ENCODE measurements at regions not wholly inside any gene's neighbourhood (a gene's known extent, or its start where the extent isn't known, plus 50 kb on each side); places are given as distances from the start of the nearest gene placed in this dataset.

DNA sequence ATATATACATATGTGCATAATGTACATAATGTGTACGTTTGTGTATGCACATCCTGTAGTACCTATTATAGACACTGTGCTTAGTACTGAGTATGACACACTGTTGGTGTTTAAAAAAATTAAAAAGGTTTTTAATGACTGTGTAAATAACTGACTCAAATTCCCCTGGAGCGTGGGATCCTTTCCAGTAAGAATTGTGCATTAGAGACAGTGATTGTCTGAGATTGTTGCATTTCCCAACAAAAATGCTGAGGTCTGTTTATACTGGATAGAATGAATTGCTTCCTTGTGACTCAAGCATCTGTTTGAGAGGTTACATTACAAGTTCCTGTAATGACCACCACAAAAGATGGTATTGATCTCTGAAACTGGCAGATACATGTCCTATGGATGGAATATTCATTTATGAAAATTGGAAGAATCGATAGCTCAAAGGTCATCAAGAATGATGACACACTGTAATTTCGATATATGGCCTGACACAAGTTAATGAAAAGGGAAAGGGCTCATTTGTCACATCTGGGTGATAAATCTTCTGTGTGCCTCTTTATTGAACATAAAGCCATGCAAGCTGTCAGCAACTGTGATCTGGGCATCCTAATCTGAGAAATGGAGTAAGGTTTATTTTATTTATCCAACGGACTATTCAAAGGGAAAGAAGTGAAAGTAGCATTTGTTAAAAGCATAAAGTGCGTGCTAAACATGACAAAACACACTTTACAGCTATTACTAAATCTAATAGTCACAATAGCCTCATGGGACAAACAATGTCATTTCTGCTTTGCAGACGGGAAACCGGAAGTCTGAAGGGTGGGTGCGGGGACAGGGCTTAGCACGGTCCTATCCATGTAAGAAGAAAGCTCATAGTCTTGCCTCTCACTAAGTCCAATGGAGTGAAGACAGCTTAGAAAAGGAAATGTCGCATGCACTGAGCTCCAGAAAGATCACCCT, 228.8 kb downstream of the CDH11 start:
- DNase-seq (ENCODE audit: low spot score): no peak

DNA sequence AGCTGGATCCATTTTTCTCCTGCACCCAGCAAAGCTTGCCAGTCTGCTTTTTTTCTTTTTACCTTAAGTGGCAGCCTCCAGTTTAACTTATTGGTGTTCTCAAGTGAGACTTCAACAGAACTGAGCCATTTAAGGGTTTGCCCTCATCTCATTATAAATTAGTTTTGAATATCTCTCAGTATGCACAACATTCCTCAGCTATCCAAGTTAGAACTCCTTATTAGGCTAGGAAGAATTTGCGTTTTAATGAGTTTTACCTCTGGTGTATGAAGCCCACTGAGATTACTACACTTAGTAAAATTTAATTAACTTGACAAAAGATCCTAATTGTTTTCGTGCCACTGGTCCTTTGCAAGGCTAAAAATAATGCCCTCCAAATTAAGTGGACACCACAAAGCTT, 232.4 kb downstream of the CDH11 start:
- no peak for DNase-seq (ENCODE audit: low spot score)

DNA sequence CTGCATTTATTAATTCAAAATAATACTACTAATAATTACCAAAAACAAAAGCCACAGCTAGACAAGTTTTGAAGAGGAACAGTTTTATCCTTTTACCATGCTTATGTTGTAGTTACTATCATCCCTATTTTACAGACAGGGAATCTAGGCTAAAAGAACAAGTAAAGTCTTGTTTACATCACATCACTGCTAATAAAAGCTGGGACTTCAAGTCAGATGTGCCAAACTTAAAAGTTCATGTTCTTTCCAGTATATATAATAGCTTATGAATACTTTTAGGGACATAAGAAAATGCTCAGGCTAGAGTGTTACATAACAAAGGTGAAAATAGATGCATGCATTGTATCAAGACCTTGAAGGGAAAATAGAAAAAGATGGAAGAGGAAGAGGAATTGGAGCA, 234.2 kb downstream of the CDH11 start:
- no peak for DNase-seq (ENCODE audit: low spot score)

DNA sequence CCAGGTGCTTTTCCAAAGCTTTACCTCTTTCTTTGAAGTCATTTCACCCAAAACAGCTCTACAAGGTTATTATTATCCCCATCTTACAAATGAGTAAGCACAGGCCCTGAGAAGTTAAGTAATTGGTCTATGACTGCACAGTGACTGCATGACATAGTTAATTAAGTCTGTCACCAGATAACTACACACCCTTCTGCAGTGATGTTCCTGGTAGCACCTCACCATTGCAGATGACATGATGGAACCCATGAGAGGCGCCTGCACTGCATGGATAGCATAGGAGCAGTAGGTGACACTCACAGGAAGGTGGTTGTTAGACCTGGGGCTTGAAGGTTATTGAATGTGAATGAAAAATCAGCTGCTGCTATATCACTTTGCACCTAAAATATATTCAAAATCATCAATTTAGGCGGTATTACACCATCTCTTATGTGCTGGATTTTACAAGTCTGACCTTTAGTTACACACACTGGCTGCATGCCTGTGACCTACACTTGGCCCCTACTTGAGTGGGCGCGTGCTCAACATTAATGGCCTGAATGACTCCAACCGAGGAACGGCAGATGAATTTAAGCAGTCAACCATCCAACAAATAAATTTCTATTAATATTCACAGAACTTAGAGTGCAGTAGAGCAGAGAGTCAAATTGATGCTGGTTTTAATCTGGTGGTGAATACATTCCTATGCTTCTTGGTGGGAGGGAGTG, 239.6 kb downstream of the CDH11 start:
- no peak for DNase-seq (ENCODE audit: low spot score)

DNA sequence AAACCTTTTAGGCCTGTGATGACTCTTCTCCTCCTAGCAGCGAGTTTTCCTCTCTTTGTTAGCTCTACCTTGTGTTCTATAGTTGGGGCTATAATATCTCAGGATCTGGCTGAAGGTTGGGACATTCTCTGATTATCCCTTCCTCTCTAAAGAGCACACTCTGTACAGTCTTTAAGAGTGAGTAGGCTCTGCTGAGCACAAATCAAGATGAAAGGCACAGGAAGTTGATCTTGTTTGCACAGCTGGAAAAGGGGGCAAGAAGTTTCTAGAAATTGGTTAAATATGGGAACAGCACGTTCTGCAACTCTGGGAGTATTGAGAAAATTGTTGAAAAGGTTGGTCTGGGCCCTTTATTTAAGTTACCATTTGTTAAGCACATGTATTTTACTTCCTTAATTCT, 240.9 kb downstream of the CDH11 start:
- no peak for DNase-seq (ENCODE audit: low spot score)

DNA sequence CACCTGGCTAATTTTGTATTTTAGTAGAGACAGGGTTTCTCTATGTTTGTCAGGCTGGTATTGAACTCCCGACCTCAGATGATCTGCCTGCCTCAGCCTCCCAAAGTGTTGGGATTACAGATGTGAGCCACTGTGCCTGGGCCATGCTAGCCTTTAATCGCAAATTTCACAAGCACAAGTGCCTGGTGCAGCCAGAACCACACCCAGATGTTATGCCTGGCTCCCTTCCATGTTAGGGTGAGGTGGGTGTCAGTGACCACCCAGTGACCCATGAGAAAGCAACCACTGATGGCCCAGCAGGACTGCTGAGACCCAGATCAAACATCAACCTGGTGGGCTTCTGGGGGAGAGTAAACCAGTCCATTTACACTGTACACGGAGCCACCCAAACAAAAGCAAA, 241.9 kb downstream of the CDH11 start:
- DNase-seq (ENCODE audit: low spot score): no peak

DNA sequence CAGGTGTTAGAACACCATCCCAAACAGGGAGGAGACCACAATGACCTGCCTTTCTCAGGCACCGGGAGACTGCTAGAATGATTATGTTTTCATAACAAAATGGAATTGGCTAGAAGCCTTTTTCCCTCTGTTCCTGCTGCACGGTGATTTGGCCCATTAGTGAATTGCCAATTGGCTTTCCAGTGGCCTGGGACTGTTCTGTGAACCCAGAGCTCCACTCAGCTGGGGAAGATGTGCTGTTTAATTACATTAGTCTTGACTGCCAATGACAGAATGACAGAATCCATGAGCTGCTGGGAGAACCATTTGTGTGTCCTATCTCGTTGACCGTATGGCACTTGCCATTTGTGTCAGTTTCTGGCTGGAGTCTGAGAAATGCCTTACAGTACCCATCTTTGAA, 242.9 kb downstream of the CDH11 start:
- no peak for DNase-seq (ENCODE audit: low spot score)

DNA sequence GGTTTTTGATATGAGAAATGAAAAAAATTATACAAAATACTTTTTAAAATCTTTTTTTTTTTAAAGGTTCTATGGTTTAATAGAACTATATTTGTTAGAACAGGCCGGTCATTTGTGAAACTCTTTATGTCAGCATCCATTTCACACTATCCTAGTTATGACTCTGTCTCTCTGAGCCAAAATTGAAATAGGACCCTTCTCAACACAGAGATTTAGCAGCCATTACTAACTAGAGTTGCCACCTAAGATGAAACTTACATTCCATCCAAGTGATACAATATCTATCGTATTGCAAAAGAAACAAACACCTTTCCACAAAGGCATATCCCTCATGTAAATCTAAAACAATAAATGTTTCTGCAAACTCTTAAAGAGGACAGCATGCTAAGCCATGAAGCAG, 249.8 kb downstream of the CDH11 start:
- DNase-seq (ENCODE audit: low spot score): no peak

DNA sequence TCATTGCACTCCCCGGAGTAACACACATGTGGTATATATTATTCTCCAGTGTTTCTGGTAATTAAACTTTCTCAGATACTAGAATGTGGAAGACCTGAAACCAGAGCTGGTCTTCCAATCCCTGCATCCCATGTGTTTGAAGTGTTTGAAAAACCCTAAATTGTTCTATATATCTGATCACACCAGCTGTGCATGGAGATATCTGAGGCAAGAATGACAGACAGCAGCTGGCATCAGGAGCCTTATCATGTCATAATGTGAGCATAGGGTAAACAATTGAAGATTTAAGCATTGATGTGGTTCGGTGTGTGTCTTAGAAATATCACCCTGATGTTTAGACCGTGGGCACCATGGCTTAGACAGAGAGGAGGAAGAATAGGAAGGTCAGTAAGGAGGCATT, 251.0 kb downstream of the CDH11 start:
- DNase-seq (ENCODE audit: low spot score): no peak

DNA sequence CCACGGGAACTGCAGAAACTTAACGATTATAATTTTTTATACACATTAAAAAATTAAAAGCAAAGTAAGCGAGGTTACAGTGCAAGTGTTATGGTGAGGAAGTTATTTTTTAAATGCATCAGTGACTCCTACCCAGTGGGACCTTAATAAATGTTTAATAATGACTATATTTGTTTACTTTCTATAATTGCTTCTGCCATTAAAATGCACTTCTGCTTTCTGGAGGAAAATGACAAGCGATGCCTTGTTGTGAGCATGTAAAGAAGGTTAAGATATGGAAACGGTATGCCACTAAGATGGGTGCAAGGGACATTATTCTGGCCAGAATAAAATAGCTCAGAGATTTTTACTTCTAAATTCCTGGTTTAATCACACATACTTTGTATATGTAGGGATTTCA, 252.1 kb downstream of the CDH11 start:
- no peak for DNase-seq (ENCODE audit: low spot score)

DNA sequence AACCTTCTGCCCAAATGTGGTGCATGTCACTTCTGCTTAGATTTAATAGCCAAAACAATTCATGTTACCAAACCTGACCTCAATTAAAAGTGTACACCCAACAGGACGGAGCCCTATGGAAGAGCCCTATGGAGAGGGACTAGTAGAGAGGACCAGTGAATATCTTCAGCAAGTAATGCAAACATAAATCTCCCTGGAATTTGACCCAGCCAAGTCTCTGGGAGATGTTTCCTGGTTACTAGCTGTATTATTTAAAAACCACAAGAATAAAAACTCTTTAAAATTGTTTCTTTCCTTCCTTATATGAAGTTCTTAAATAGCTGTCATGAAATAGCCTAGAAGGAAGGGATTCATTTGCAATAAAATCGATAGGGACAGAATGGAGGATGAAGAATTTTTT, 255.8 kb downstream of the CDH11 start:
- DNase-seq (ENCODE audit: low spot score): no peak

DNA sequence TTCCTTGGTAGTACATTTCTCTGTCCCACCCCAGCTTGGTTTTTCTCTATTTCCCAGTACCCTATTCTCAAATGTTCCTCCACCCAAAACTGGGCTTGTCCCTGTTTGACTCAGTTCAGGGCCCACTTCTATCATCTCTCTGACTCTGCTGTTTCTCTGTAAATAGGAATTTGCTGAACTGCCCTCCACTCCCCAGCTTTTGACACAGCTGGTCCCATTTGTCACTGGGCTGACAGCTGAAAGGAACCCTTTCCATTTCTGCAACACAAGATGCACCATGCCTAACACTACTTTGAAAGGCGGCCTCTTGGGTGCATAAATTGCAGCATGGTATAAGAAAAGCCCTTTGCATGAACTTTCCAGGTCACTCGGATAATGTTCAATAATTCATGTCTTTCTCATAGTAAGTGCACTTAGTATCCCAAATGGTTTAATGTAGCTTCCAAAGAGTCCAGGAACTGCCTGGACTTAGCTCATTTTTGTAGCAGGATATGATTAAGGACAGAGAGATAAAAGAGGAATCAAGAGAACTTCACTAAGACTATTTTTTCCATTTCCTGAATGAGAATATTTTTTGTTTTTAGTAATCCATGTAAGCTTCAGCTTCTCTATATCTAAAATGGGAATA, 256.7 kb downstream of the CDH11 start:
- no peak for DNase-seq (ENCODE audit: low spot score)

DNA sequence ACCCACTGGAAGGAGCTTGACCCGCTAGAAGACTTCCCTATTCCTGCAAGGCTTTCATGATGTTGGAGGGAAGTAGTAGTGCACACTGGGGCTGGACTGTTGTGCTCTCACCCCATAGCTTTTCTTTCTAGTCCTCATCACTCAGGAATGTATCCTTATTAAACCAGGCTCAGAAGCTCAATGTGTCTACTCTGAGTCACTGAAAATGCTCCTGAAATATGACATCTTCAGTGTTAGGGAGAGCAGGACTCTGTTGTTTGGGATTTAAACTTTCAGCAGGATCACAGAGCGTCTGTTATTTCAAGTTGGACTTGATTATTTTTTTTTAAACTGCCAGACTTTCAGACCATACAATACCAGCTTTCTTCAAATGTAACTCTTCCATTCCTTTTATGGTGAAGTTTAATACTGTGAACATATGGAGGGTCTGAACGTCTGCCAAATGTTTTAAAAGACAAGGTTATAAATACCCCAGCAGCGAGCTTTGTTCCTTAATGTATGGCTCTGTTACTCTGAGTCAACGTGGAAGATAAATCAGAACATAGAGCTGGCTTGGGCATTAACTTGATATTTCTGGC, 257.5 kb downstream of the CDH11 start:
- DNase-seq (ENCODE audit: low spot score): no peak

DNA sequence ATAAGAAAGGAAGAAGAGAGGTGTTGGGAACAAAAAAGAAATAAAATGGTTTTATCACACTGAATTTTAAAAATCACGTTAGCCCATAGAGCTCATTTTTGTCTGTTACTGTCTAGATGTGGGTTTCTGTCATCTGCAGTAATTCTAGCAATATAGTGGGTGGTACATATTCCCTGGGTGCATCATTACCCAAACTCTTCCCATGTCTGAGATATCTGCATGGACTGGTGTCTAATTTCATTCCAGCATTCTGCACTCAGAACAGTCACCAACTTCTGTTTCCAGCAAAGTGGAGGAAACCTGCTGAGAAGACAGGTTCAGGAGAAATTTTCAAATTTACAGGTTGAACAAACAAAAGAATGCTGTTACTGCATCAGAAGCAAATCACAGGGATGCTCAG, 263.8 kb downstream of the CDH11 start:
- DNase-seq (ENCODE audit: low spot score): no peak

DNA sequence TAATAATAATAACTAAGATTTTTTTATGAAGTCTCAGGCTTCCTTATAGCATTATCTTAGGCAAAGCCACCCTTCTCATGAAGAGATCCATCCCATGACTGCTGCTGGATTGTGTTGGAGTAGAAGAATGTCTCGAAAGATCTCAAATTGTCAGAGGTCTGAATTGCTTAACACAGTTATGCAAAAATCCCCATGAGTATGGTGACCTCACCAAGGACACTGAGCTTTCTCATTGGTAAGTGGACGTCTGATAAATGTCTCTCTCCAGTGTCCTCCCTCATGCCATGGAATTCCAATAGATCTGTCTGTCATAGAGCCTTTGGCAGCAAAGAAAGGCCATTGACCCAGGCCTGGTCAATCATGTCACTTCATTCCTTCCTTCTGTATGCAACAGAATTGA, 264.5 kb downstream of the CDH11 start:
- DNase-seq (ENCODE audit: low spot score): no peak

DNA sequence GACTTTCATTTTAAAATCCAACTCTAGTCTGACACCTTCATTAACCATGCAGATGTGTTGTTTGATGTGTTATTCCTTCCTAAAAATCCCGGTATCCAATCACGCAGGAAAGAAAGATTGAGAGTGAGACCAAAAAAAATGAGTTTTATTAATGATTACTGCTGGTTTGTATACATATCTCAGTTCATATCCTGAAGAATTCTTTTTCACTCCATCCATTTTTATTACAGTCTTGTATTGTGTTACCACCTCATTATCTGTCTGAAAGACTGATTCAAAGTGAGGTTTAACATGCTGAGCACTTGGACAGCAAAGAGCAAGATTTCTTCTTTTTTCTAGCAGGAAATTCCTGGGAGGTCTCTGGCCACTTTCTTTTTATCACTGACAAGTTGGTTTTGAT, 268.3 kb downstream of the CDH11 start:
- no peak for DNase-seq (ENCODE audit: low spot score)

DNA sequence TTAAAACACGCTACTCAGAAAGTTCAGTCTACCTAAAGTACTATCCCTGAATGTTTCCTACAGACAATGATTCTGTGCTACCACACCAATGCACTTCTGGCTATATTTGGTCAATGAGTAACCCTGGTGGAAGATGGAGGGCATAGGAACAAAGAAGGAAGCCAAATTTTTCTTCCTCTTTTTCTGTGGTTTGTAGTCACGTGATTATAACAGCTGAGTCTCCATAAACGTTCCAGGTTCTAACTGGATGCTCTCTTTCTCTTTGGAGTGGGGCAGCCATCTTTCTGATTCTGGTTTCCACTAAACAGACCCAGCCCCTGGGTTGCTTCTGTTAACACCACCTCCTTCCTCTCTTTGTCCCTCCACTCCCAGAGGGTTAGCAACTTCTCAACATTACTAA, 274.9 kb downstream of the CDH11 start:
- DNase-seq (ENCODE audit: low spot score): no peak

DNA sequence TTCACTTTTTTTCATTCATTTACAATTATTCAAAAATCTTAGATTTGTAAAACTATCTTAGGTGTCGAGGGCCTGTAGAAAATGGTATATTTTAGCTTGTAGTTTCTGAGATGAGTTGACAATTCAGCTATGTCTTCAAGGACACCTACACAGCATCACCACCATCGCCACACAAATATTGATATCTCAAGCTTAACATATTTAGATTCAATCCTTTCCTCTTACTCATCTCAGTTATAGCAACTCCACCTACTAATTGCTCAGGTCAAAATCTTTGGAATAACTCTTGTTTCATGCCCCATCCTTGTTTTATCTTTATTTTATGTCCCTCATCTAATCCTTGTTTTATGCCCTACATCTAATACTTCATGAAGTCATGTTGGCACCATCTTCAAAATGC, 276.8 kb downstream of the CDH11 start:
- no peak for DNase-seq (ENCODE audit: low spot score)

DNA sequence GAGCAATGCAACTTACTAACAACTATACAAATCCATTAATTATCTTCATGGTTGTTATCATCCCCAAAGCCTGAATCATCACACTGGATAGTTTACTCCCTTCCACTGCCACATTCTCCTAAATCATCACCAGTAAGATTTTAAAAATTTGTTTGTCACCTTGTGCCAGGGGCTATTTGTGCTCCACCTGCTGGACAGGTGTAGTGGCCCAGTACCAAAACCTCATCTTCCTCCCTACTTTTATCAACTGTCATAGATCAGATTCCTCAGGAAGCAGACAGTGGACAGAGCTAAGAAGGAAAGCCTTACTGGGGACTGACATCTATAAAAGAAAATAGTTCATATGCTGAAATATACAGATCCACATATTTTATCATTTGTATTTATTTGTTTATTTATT, 280.4 kb downstream of the CDH11 start:
- DNase-seq (ENCODE audit: low spot score): no peak

DNA sequence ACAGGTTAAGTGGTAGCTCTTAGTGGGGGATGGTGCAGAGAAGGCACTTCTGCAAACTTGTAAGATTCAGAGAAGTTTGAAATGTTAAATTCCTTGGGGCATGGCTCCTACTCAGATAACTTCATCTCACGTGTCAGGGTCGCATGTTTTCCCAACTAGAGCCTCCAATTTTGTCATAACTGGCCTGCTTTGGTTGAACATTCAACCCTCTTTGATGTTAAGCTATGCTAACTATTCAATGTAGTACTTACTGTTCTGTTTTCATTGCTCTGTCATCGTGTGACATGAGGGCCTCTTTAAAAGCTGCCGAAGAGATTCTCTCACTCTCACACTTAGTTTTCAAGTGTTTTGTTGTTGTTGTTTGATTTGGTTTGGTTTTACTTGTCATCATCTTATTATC, 280.8 kb downstream of the CDH11 start:
- DNase-seq (ENCODE audit: low spot score): no peak

DNA sequence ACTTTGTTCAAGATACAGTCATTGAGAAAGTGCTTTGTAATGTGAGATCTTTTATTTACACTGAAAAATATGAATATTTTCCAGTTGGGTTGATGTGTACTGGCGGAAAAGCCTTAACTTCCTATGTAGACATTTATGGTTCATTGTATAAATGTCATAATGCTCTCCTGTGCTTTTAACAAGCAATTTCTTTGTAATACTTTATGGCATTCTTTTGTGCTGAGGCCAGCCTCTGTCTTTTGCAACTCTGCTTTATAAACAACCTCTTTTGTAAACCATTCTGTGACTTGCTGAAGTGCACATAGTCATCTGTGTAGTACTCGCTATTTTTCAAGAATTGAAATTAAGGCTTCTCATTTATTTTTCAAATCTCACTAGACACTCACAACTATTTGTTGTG, 291.2 kb downstream of the CDH11 start:
- no peak for DNase-seq (ENCODE audit: low spot score)

DNA sequence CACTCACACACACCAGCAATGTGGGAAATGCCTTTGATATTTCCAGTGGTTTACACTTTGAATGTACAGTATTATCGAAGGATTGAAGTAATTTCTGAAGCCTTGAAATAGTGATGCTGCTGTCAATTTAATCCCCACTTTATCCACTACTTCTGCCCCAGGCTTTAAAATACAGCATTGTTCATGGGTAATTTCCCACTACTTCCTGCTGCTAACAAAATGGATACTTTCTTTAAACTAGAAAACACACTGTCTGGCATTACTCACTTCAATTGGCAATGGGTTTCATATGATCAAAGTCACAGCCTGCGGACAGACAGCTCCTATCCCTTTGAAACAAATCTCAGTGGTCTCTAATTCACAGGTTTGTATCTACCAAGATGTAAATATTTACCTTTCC, 292.2 kb downstream of the CDH11 start:
- DNase-seq (ENCODE audit: low spot score): no peak

DNA sequence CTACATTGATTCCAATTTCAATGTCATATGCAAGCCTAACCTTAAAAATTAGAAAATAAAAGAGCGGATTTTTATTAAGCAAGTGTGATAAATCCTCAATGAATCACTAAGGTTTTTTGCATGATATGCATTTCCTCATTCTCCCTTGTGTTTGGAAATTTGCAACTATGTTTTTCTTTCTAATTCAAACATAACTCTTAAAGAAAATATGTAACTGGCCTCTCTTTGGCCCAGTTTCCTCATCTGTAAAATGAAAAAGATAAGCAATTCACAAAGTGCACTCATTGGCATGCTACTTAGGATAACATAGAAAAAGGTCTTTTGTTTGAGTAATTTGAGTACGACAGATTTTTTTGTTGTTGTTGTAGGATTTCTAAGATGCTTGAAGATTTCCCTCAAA, 295.5 kb downstream of the CDH11 start:
- DNase-seq (ENCODE audit: low spot score): no peak

Data from germinal center (tissue), 1 donor.